CD14-positive monocyte (primary cell): ENCODE measurements at regions not wholly inside any gene's neighbourhood (a gene's known extent, or its start where the extent isn't known, plus 50 kb on each side); places are given as distances from the start of the nearest gene placed in this dataset.

Experiments
- DNase-seq, 3 donors: peaks; one replicate each; pipeline ENCODE4 v3.0.0-alpha.2; 2011 to 2022
- H2AFZ ChIP-seq: 2 replicates; pipeline ENCODE4 v1.6.0; 2012; ENCODE audit warnings: mild to moderate bottlenecking, low read depth, low read length, inconsistent platforms; ENCODE audit not compliant: insufficient read depth, poor library complexity, severe bottlenecking
- H3K27ac ChIP-seq, 2 donors: 1 replicate in 1 of 2; 2 replicates in 1 of 2; pipeline ENCODE4 v1.5.1; 2012 to 2013; ENCODE audit warnings: low read length in 2 of 2, control low read depth in 1 of 2, inconsistent platforms in 1 of 2, low read depth in 1 of 2, mild to moderate bottlenecking in 1 of 2
- H3K27me3 ChIP-seq, 2 donors: one replicate each; pipeline versions ENCODE4 v1.6.0 to v1.6.1; 2011 to 2013; ENCODE audit warnings: low read length in 2 of 2; ENCODE audit not compliant: control insufficient read depth in 2 of 2, insufficient read depth in 2 of 2
- H3K36me3 ChIP-seq, 2 donors: replicated peaks in 1 of 2; 1 replicate in 1 of 2; 2 replicates in 1 of 2; pipeline versions ENCODE4 v1.5.1 to v1.6.1; 2012 to 2013; ENCODE audit warnings: low read length in 2 of 2, control low read depth in 1 of 2, inconsistent platforms in 1 of 2, mild to moderate bottlenecking in 1 of 2; ENCODE audit not compliant: insufficient read depth in 2 of 2, control insufficient read depth in 1 of 2
- H3K4me1 ChIP-seq, 2 donors: 1 replicate in 1 of 2; 2 replicates in 1 of 2; pipeline versions ENCODE4 v1.5.1 to v1.6.1; 2012 to 2013; ENCODE audit warnings: low read length in 2 of 2, control low read depth in 1 of 2, inconsistent platforms in 1 of 2, mild to moderate bottlenecking in 1 of 2, moderate library complexity in 1 of 2; ENCODE audit not compliant: insufficient read depth in 2 of 2, control insufficient read depth in 1 of 2
- H3K4me2 ChIP-seq: replicated peaks from 2 replicates; pipeline ENCODE3; 2012; ENCODE audit warnings: low read length, moderate library complexity, mild to moderate bottlenecking; ENCODE audit not compliant: poor library complexity, severe bottlenecking; ENCODE audit errors: extremely low read depth
- H3K4me3 ChIP-seq, 3 experiments: fragments of 200-600 bp in 1 of 3; sonication (generic) in 1 of 3; replicated peaks in 1 of 3; 1 replicate in 2 of 3; 2 replicates in 1 of 3; pipeline ENCODE4 v1.5.1; 2011 to 2013; ENCODE audit warnings: low read length in 3 of 3, mild to moderate bottlenecking in 3 of 3, control low read depth in 2 of 3, low read depth in 2 of 3, inconsistent platforms in 1 of 3, moderate library complexity in 1 of 3
- H3K79me2 ChIP-seq: 2 replicates; pipeline ENCODE4 v1.6.0; 2012; ENCODE audit warnings: mild to moderate bottlenecking, control low read depth, inconsistent platforms, low read length, moderate library complexity; ENCODE audit not compliant: insufficient read depth
- H3K9ac ChIP-seq: 2 replicates; pipeline ENCODE4 v1.6.0; 2017; ENCODE audit warnings: low read length, mild to moderate bottlenecking; ENCODE audit not compliant: insufficient read depth, poor library complexity, severe bottlenecking
- H3K9me3 ChIP-seq, 2 donors: replicated peaks in 1 of 2; 1 replicate in 1 of 2; 2 replicates in 1 of 2; pipeline versions ENCODE4 v1.5.1 to v1.6.1; 2012 to 2013; ENCODE audit warnings: low read length in 2 of 2, control low read depth in 1 of 2; ENCODE audit not compliant: control insufficient read depth in 1 of 2, insufficient read depth in 1 of 2
- H4K20me1 ChIP-seq: 2 replicates; pipeline ENCODE4 v1.6.0; 2012; ENCODE audit warnings: mild to moderate bottlenecking, low read length, control low read depth, moderate library complexity; ENCODE audit not compliant: insufficient read depth
- H3K27ac Mint-ChIP-seq, 7 donors: one replicate each; pipeline ENCODE4 v1.8.0; 2020; ENCODE audit warnings: mild to moderate bottlenecking in 7 of 7, mixed read lengths in 7 of 7, moderate library complexity in 6 of 7, inconsistent platforms in 2 of 7
- H3K27me3 Mint-ChIP-seq, 3 donors: one replicate each; pipeline ENCODE4 v1.8.0; 2021 to 2022; ENCODE audit warnings: low read depth in 3 of 3, mild to moderate bottlenecking in 3 of 3, mixed read lengths in 3 of 3, moderate library complexity in 3 of 3, inconsistent platforms in 1 of 3
- H3K36me3 Mint-ChIP-seq, 2 donors: one replicate each; pipeline ENCODE4 v1.8.0; 2020; ENCODE audit warnings: mixed read lengths in 2 of 2, inconsistent platforms in 1 of 2, mild to moderate bottlenecking in 1 of 2
- H3K4me1 Mint-ChIP-seq: one replicate; pipeline ENCODE4 v1.8.0; 2020; ENCODE audit warnings: mild to moderate bottlenecking, mixed read lengths
- H3K4me3 Mint-ChIP-seq, 2 donors: one replicate each; pipeline ENCODE4 v1.8.0; 2020; ENCODE audit warnings: mild to moderate bottlenecking in 2 of 2, mixed read lengths in 2 of 2, moderate library complexity in 1 of 2
- H3K9me3 Mint-ChIP-seq, 7 donors: one replicate each; pipeline ENCODE4 v1.8.0; 2020 to 2022; ENCODE audit warnings: mixed read lengths in 7 of 7, mild to moderate bottlenecking in 6 of 7, moderate library complexity in 6 of 7, inconsistent platforms in 2 of 7
- CTCF ChIP-seq: fragments of 200-600 bp; IDR thresholded peaks from one replicate; pipeline ENCODE4 v1.8.0; 2022; ENCODE audit warnings: antibody characterized with exemption, mild to moderate bottlenecking
- WGBS: methylation state at CpG from one replicate; pipeline ENCODE4 v1.1.5; 2013; ENCODE audit warnings: missing lambda C conversion rate; ENCODE audit not compliant: insufficient coverage; 5-methylcytosine and 5-hydroxymethylcytosine counted together
- intact Hi-C, 2 donors: fragments of 100-400 bp; cut with micrococcal nuclease; formaldehyde crosslinking; loops; one replicate each; pipeline versions ENCODE4 v1.15.0 to v1.15.1; 2023

GRCh38 chr7:46226860-46227259, 305.8 kb upstream of the IGFBP3 start:
- H3K79me2 ChIP-seq = no peaks in the 10 kb centered on the region

GRCh38 chr7:46224363-46224762, 303.3 kb upstream of the IGFBP3 start:
- no peaks in the 10 kb centered on the region for H4K20me1 ChIP-seq
- no peaks in the 10 kb centered on the region for H3K4me1 ChIP-seq
- no peaks in the 10 kb centered on the region for H3K27me3 ChIP-seq
- intact Hi-C loops = no loop called here
- H2AFZ ChIP-seq = no peak overlapping the region
- WGBS = 67% methylated on average over 1 of the region's 5 CpGs
- H3K79me2 ChIP-seq = no peaks in the 10 kb centered on the region
- no peak overlapping the region for H3K4me3 ChIP-seq
- Mint-ChIP-seq H3K27me3 (peaks cover 0 to 2% (median 0%) of the 10 kb centered on the region in 3 donors), H3K27ac (no peak overlapping the region), H3K9me3 (peaks cover 0 to 15% (median 5%) of the 10 kb centered on the region in 7 donors), H3K4me1 (no peaks in the 10 kb centered on the region), H3K4me3 (no peak overlapping the region), H3K36me3 (no peaks in the 10 kb centered on the region)
- no peak overlapping the region for H3K4me2 ChIP-seq
- no peaks in the 10 kb centered on the region for H3K36me3 ChIP-seq
- DNase-seq = no peak
- H3K27ac ChIP-seq = no peak overlapping the region
- TF ChIP-seq CTCF = no peak
- peaks cover 5 to 8% of the 10 kb centered on the region in 2 donors for H3K9me3 ChIP-seq
- no peak overlapping the region for H3K9ac ChIP-seq

More at GRCh38 chr7:46226860-46227259, 305.8 kb upstream of the IGFBP3 start:
- H3K27me3 Mint-ChIP-seq = peaks cover 0 to 2% (median 0%) of the 10 kb centered on the region in 3 donors
- Histone ChIP-seq H2AFZ (no peak overlapping the region), H3K27me3 (no peaks in the 10 kb centered on the region), H3K4me2 (no peak overlapping the region), H3K9ac (no peak overlapping the region), H3K36me3 (no peaks in the 10 kb centered on the region), H4K20me1 (no peaks in the 10 kb centered on the region), H3K27ac (no peak overlapping the region), H3K4me3 (no peak overlapping the region), H3K9me3 (peaks cover 5 to 8% of the 10 kb centered on the region in 2 donors), H3K4me1 (no peaks in the 10 kb centered on the region)
- TF ChIP-seq CTCF = no peak
- no peak overlapping the region for H3K4me3 Mint-ChIP-seq
- intact Hi-C loops = no loop called here
- no peaks in the 10 kb centered on the region for H3K4me1 Mint-ChIP-seq
- H3K9me3 Mint-ChIP-seq = peaks cover 0 to 14% (median 4%) of the 10 kb centered on the region in 7 donors
- H3K27ac Mint-ChIP-seq = no peak overlapping the region
- no peaks in the 10 kb centered on the region for H3K36me3 Mint-ChIP-seq
- 100% methylated on average over 1 of the region's 3 CpGs for WGBS
- no peak for DNase-seq
